WTC11 (cell line): ENCODE measurements at regions not wholly inside any gene's neighbourhood (a gene's known extent, or its start where the extent isn't known, plus 50 kb on each side); places are given as distances from the start of the nearest gene placed in this dataset.

ENCODE experiments used
- ATAC-seq: fragments of 200-7000 bp; cut with Tn5 transposase; 2 replicates; pipeline ENCODE4 v1.10.0; 2021; ENCODE audit warnings: mild to moderate bottlenecking, moderate library complexity
- CTCF ChIA-PET: fragments of 300-600 bp; sonication (Branson Sonifier 250); formaldehyde crosslinking; loops from one replicate; lab custom pipeline; 2021; ENCODE audit warnings: antibody characterized with exemption; lab: Charles Lee
- POLR2A ChIA-PET: fragments of 350-600 bp; sonication (Branson Sonifier 250); formaldehyde crosslinking; loops from one replicate; lab custom pipeline; 2021; ENCODE audit warnings: antibody characterized with exemption; lab: Charles Lee
- DNase-seq: peaks from one replicate; pipeline ENCODE4 v3.0.0; 2021; ENCODE audit warnings: low spot score
- H3K27ac Mint-ChIP-seq: 2 replicates; pipeline ENCODE4 v1.8.0; 2021; ENCODE audit warnings: mixed read lengths
- H3K27me3 Mint-ChIP-seq: 2 replicates; pipeline ENCODE4 v1.8.0; 2021; ENCODE audit warnings: low read depth, mild to moderate bottlenecking, moderate library complexity, mixed read lengths
- H3K36me3 Mint-ChIP-seq: 2 replicates; pipeline ENCODE4 v1.8.0; 2021; ENCODE audit warnings: mixed read lengths
- H3K4me1 Mint-ChIP-seq: 2 replicates; pipeline ENCODE4 v1.8.0; 2022; ENCODE audit warnings: mixed read lengths
- H3K4me3 Mint-ChIP-seq: 2 replicates; pipeline ENCODE4 v1.8.0; 2021; ENCODE audit warnings: mild to moderate bottlenecking, moderate library complexity, mixed read lengths
- H3K9me3 Mint-ChIP-seq: 2 replicates; pipeline ENCODE4 v1.8.0; 2021; ENCODE audit warnings: mixed read lengths
- AFF4 ChIP-seq: sonication (generic); formaldehyde crosslinking; IDR thresholded peaks from 2 replicates; pipeline ENCODE4 v1.8.1; 2023; ENCODE audit warnings: mild to moderate bottlenecking, missing genetic modification reagents, borderline replicate concordance
- ATF3 ChIP-seq: sonication (generic); formaldehyde crosslinking; conservative IDR thresholded peaks from 2 replicates; pipeline ENCODE4 v1.8.1; 2022; ENCODE audit warnings: mild to moderate bottlenecking, missing genetic modification reagents
- FOXK1 ChIP-seq: sonication (generic); formaldehyde crosslinking; IDR thresholded peaks from 2 replicates; pipeline ENCODE4 v1.8.0; 2022; ENCODE audit warnings: mild to moderate bottlenecking, moderate library complexity, missing genetic modification reagents
- FOXP4 ChIP-seq: sonication (generic); formaldehyde crosslinking; IDR thresholded peaks from 2 replicates; pipeline ENCODE4 v1.8.0; 2022; ENCODE audit warnings: mild to moderate bottlenecking, missing genetic modification reagents
- IRF2 ChIP-seq: sonication (generic); formaldehyde crosslinking; IDR thresholded peaks from 2 replicates; pipeline ENCODE4 v1.8.0; 2022; ENCODE audit warnings: low read depth, missing genetic modification reagents, borderline replicate concordance
- MLX ChIP-seq: sonication (generic); formaldehyde crosslinking; IDR thresholded peaks from 2 replicates; pipeline ENCODE4 v1.8.1; 2023; ENCODE audit warnings: mild to moderate bottlenecking, missing genetic modification reagents, moderate library complexity
- MXD4 ChIP-seq: fragments of 250-450 bp; sonication (Bioruptor Pico); IDR thresholded peaks from 2 replicates; pipeline ENCODE4 v1.8.0; 2021; ENCODE audit warnings: mild to moderate bottlenecking, moderate library complexity, borderline replicate concordance
- PREB ChIP-seq: sonication (generic); formaldehyde crosslinking; IDR thresholded peaks from 2 replicates; pipeline ENCODE4 v1.8.1; 2022; ENCODE audit warnings: mild to moderate bottlenecking, missing genetic modification reagents, moderate library complexity, borderline replicate concordance
- SP1 ChIP-seq: sonication (generic); formaldehyde crosslinking; conservative IDR thresholded peaks from 2 replicates; pipeline ENCODE4 v1.8.1; 2022; ENCODE audit warnings: missing genetic modification reagents
- USF2 ChIP-seq: sonication (generic); formaldehyde crosslinking; IDR thresholded peaks from 2 replicates; pipeline ENCODE4 v1.8.1; 2023; ENCODE audit warnings: mild to moderate bottlenecking, missing genetic modification reagents, moderate library complexity
- ZNF138 ChIP-seq: sonication (generic); formaldehyde crosslinking; conservative IDR thresholded peaks from 2 replicates; pipeline ENCODE4 v1.8.1; 2022; ENCODE audit warnings: mild to moderate bottlenecking, moderate library complexity, missing genetic modification reagents
- ZNF281 ChIP-seq: sonication (generic); formaldehyde crosslinking; IDR thresholded peaks from 2 replicates; pipeline ENCODE4 v1.8.0; 2023; ENCODE audit warnings: mild to moderate bottlenecking, missing genetic modification reagents
- ZNF425 ChIP-seq: fragments of 250-450 bp; sonication (Bioruptor Pico); conservative IDR thresholded peaks from 2 replicates; pipeline ENCODE4 v1.9.0; 2021; ENCODE audit warnings: mild to moderate bottlenecking
- ZNF512 ChIP-seq: sonication (generic); formaldehyde crosslinking; IDR thresholded peaks from 2 replicates; pipeline ENCODE4 v1.8.1; 2022; ENCODE audit warnings: missing genetic modification reagents, borderline replicate concordance

- TF ChIP-seq ZNF138 (CRISPR knock-in tag): no peak
- TF ChIP-seq PREB (CRISPR knock-in tag): no peak
- no peak for TF ChIP-seq IRF2
- TF ChIP-seq ZNF281: no peak
- no peak for TF ChIP-seq USF2 (CRISPR knock-in tag)
- TF ChIP-seq MXD4: no peak
- TF ChIP-seq AFF4: no peak
- no peak for TF ChIP-seq FOXP4 (CRISPR knock-in tag)
- no peak for TF ChIP-seq ATF3 (CRISPR knock-in tag)
- TF ChIP-seq SP1 (CRISPR knock-in tag): no peak
- no peak for TF ChIP-seq MLX (CRISPR knock-in tag)
- TF ChIP-seq, all 79 proteins: peak for 0
- H3K27me3 Mint-ChIP-seq: no peaks in the 10 kb centered on the region
- H3K4me1 Mint-ChIP-seq: no peaks in the 10 kb centered on the region
- DNase-seq (no peak), ATAC-seq (no peak)
- H3K4me3 Mint-ChIP-seq: no peak overlapping the region
- H3K27ac Mint-ChIP-seq: no peak overlapping the region
- POLR2A ChIA-PET: no interaction called here
- no peaks in the 10 kb centered on the region for H3K36me3 Mint-ChIP-seq
- H3K9me3 Mint-ChIP-seq: no peaks in the 10 kb centered on the region; the same call in 1 of the 2 replicates
- CTCF ChIA-PET: no interaction called here
These were observed 1538.8 kb downstream of the TECRL start for GRCh38 chr4:62870451-62870850.

GRCh38 chr4:62865261-62865660, 1544.0 kb downstream of the TECRL start:
- no peaks in the 10 kb centered on the region for H3K27me3 Mint-ChIP-seq
- no peak overlapping the region for H3K4me3 Mint-ChIP-seq
- H3K9me3 Mint-ChIP-seq: no peaks in the 10 kb centered on the region
- DNase-seq: no peak
- ChIA-PET POLR2A (no interaction called here), CTCF (no interaction called here)
- no peaks in the 10 kb centered on the region for H3K36me3 Mint-ChIP-seq
- no peaks in the 10 kb centered on the region for H3K4me1 Mint-ChIP-seq
- no peak overlapping the region for H3K27ac Mint-ChIP-seq
- no peak for ATAC-seq
- TF ChIP-seq ZNF512 (no peak), FOXK1 (CRISPR knock-in tag) (no peak), ZNF425 (CRISPR knock-in tag) (no peak), ZNF281 (no peak)
